AG04449 (cell line): ENCODE measurements at regions not wholly inside any gene's neighbourhood (a gene's known extent, or its start where the extent isn't known, plus 50 kb on each side); places are given as distances from the start of the nearest gene placed in this dataset.

Experiments used
- CTCF ChIA-PET: fragments of 350-600 bp; formaldehyde crosslinking; extraction: SDS; loops from one replicate; lab custom pipeline; 2021; ENCODE audit warnings: antibody characterized with exemption; lab: Yijun Ruan, JAX
- POLR2A ChIA-PET: fragments of 400-600, 350-600 bp; formaldehyde crosslinking; extraction: SDS; loops from one replicate; lab custom pipeline; 2020; ENCODE audit warnings: antibody characterized with exemption, inconsistent platforms; lab: Yijun Ruan, JAX
- DNase-seq: peaks from one replicate; pipeline ENCODE4 v3.0.0-alpha.2; 2010; ENCODE audit warnings: low read depth, low spot score
- H3K4me3 ChIP-seq: 2 replicates; pipeline ENCODE4 v1.5.1; 2011; ENCODE audit warnings: low read depth, mild to moderate bottlenecking, control low read depth, low read length
- CTCF ChIP-seq: IDR thresholded peaks from one replicate; pipeline ENCODE4 v1.5.1; 2011; ENCODE audit warnings: mild to moderate bottlenecking, moderate library complexity, low read length, control low read depth, inconsistent platforms; ENCODE audit not compliant: insufficient read depth; ENCODE audit errors: missing control alignments

DNA sequence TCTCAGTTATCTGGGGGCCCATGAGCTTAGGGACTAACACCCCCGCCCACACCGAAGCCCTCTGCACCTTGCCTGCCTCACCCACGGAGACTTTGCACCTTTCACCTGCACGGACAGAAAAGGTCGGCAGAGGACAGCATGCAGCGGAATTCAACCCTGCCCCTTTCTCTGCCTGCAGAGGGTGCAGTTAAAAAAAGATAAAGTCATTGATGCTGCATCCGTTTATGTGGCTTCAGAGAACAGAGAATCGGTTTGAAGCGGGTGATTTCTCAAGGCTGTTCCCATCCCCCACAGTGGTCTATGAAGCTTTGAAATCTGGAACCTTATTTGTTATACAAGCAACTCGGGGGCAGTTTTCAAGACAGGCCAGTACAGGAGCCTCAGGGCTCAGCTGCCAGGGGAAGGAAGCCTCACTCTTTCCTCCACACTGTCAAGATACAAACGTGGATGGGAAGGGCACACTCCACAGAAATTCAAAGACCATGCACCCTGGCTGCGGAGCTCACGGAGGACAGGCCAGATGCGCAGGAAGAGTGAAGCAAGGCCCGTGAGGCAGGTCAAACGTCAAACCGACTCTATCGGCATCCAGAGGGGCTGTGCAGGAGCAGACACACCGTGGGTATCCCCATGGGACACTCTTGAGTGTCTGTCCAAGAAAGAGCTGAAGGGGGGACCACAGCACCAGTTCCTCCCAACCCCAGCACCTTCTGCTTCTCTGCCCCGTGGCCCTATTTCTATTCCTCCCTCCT lies 66.3 kb downstream of the INSIG1 start:
- no peak overlapping the region for H3K4me3 ChIP-seq
- POLR2A ChIA-PET: no interaction called here
- no peak for DNase-seq
- CTCF ChIA-PET: interaction anchor here (1.2 to 2.4 kb wide), 5 partner anchors 9 to 437 kb away, joined by 3 to 10 read pairs (median 5); no protein-coding TSS in a partner anchor
- no peak for TF ChIP-seq CTCF

GRCh38 chr7:155365146-155365874 lies 67.6 kb downstream of the INSIG1 start:
- TF ChIP-seq CTCF: no peak
- CTCF ChIA-PET: interaction anchor here (1.0 to 2.4 kb wide), 6 partner anchors 8 to 438 kb away, joined by 3 to 10 read pairs (median 4); no protein-coding TSS in a partner anchor
- DNase-seq: no peak
- POLR2A ChIA-PET: no interaction called here
- no peak overlapping the region for H3K4me3 ChIP-seq

DNA sequence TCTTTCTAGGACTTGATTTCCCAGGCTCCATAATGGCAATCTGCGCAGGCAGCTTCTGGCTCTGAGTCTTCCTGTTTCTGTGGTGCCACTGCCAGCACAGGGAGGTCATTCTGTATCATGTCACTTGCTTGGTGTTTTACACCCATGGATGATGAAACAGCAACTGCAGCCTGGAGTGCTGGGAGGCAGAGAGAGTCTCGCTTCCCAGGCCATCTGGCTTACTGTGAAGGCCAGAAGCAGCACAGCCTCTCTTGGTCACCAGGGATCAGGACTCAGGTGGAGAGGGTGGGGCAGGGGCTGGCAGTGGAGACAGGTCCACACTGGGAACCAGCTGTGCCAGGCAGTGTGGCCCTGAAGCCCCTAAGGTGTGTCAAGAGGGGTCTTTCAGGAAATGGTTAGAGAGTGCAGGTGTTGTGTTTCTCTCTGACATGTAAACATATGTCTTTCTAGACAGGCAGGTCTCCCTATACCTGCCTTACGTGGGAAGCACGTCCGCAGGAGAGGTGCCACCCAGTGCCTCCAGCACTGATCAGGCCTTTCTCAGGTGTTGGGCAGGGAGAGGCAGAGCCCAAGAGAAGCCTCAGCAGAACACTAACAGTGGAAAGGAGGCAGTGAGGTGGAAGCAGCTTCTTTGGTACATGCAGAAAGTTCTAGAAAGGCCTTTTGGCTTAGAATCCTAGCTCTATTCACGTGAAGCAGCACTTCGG lies 71.4 kb downstream of the INSIG1 start:
- CTCF ChIA-PET: interaction anchor here (1.3 to 2.2 kb wide), 2 partner anchors 11 to 12 kb away, joined by 4 to 14 read pairs; no protein-coding TSS in a partner anchor
- POLR2A ChIA-PET: no interaction called here
- no peak for DNase-seq
- H3K4me3 ChIP-seq: no peak overlapping the region
- no peak for TF ChIP-seq CTCF

- no peak for TF ChIP-seq CTCF
- ChIA-PET POLR2A (no interaction called here), CTCF (interaction anchor here (1.3 to 2.2 kb wide), 2 partner anchors 10 to 12 kb away, joined by 4 to 14 read pairs; no protein-coding TSS in a partner anchor)
Observed at GRCh38 chr7:155369766-155370165, 72.1 kb downstream of the INSIG1 start.

DNA sequence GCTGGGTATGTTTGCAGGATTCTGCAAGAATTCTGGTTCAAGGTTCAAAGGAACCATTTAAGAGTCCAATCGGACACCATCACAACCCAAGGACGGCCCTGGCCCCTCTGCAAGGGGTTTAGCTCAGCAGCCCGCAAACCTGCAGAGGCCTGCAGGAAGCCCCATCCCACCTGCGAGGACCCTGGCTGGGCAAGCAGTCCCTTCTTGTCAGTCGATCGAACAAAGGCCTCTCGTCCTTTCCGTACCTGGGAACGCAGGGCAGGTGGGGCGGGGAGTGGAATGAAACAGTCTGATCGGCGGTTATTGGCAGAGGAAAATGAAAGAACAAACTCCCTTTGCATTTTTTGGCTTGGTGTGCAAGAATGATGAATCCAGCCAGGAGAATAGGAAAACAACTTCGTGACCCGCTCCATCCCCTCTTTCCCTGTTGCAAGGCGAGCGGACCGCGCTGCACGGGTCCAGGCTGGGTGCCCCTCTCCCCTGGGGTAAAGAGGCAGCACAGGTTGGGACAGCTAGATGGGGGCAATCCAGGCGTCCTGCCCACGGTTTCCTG lies 73.7 kb downstream of the INSIG1 start:
- no peak for TF ChIP-seq CTCF
- DNase-seq: no peak
- ChIA-PET CTCF (interaction anchor here (1.0 to 2.0 kb wide), 2 partner anchors 78 to 444 kb away, joined by 3 to 8 read pairs; no protein-coding TSS in a partner anchor), POLR2A (no interaction called here)
- no peak overlapping the region for H3K4me3 ChIP-seq

More at GRCh38 chr7:155369766-155370165, 72.1 kb downstream of the INSIG1 start:
- no peak overlapping the region for H3K4me3 ChIP-seq
- no peak for DNase-seq
